ENCODE measurements at regions not wholly inside any gene's neighbourhood (a gene's known extent, or its start where the extent isn't known, plus 50 kb on each side); places are given as distances from the start of the nearest gene placed in this dataset.

GRCh38 chr1:218891577-218891976 lies 282.1 kb upstream of the LYPLAL1 start:
- Histone ChIP-seq H3K27me3 (ENCODE audit: control insufficient read depth in 1 of 2, insufficient read depth in 2 of 2, low read length in 2 of 2) (no peaks in the 10 kb centered on the region), H3K4me3 (replicated peaks in 1 of 3; ENCODE audit: insufficient read depth in 1 of 3, low read depth in 2 of 3, low read length in 3 of 3) (no peak overlapping the region), H3K4me1 (ENCODE audit: insufficient read depth, low read length) (no peaks in the 10 kb centered on the region), H2AFZ (ENCODE audit: low read length) (no peak overlapping the region), H3K27ac (ENCODE audit: extremely low read length, insufficient read depth, low read length) (no peak overlapping the region), H4K20me1 (ENCODE audit: insufficient read depth, low read length) (no peaks in the 10 kb centered on the region), H3K4me2 (ENCODE audit: low read depth, low read length) (no peak overlapping the region), H3K9me3 (ENCODE audit: low read length) (no peaks in the 10 kb centered on the region), H3K9ac (ENCODE audit: insufficient read depth, low read depth, low read length) (no peak overlapping the region), H3K79me2 (ENCODE audit: insufficient read depth, low read length) (no peaks in the 10 kb centered on the region), H3K36me3 (replicated peaks in 1 of 2; ENCODE audit: control insufficient read depth in 1 of 2, insufficient read depth in 2 of 2, low read length in 2 of 2) (no peaks in the 10 kb centered on the region)
- BruUV-seq (replicated peaks) = no TSS peak
- FAIRE-seq = no peak
- intact Hi-C loops (cut with micrococcal nuclease; ENCODE audit: unreplicated experiment) = no loop called here
- CTCF ChIA-PET (ENCODE audit: low intra/inter-chr PET ratio, low total read pairs) = no interaction called here
- DNase-seq (ENCODE audit: low spot score) = no peak
- no peak for ATAC-seq
- WGBS (ENCODE audit: low lambda C conversion rate) = 38% methylated on average over 5 of the region's 5 CpGs
- POLR2A ChIA-PET = no interaction called here
- in situ Hi-C loops (cut with HindIII; ENCODE audit: extremely low pct_ligation_motif_present, low pct_unique_long_range_greater_than_20kb) = no loop called here
- TF ChIP-seq, protein P1, sequence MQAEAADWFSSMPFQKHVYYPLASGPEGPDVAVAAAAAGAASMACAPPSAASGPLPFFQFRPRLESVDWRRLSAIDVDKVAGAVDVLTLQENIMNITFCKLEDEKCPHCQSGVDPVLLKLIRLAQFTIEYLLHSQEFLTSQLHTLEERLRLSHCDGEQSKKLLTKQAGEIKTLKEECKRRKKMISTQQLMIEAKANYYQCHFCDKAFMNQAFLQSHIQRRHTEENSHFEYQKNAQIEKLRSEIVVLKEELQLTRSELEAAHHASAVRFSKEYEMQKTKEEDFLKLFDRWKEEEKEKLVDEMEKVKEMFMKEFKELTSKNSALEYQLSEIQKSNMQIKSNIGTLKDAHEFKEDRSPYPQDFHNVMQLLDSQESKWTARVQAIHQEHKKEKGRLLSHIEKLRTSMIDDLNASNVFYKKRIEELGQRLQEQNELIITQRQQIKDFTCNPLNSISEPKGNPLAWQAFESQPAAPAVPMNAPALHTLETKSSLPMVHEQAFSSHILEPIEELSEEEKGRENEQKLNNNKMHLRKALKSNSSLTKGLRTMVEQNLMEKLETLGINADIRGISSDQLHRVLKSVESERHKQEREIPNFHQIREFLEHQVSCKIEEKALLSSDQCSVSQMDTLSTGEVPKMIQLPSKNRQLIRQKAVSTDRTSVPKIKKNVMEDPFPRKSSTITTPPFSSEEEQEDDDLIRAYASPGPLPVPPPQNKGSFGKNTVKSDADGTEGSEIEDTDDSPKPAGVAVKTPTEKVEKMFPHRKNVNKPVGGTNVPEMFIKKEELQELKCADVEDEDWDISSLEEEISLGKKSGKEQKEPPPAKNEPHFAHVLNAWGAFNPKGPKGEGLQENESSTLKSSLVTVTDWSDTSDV (CRISPR knock-in tag; IDR thresholded peaks at IDR 0.05) = no peak
- TF ChIP-seq TAF15 (IDR thresholded peaks at IDR 0.05; ENCODE audit: low read depth, low read length, poor library complexity, severe bottlenecking) = no peak
- TF ChIP-seq SMARCE1 (IDR thresholded peaks at IDR 0.05; ENCODE audit: borderline replicate concordance) = no peak
- TF ChIP-seq ZNF616 (CRISPR knock-in tag; IDR thresholded peaks at IDR 0.05; ENCODE audit: low read depth) = no peak
- no peak for TF ChIP-seq ZNF652 (CRISPR knock-in tag; IDR thresholded peaks at IDR 0.05; ENCODE audit: borderline replicate concordance, low read depth)
- no peak for TF ChIP-seq FOXK1 (CRISPR knock-in tag; IDR thresholded peaks at IDR 0.05; ENCODE audit: borderline replicate concordance, low read depth)
- TF ChIP-seq, protein P2, sequence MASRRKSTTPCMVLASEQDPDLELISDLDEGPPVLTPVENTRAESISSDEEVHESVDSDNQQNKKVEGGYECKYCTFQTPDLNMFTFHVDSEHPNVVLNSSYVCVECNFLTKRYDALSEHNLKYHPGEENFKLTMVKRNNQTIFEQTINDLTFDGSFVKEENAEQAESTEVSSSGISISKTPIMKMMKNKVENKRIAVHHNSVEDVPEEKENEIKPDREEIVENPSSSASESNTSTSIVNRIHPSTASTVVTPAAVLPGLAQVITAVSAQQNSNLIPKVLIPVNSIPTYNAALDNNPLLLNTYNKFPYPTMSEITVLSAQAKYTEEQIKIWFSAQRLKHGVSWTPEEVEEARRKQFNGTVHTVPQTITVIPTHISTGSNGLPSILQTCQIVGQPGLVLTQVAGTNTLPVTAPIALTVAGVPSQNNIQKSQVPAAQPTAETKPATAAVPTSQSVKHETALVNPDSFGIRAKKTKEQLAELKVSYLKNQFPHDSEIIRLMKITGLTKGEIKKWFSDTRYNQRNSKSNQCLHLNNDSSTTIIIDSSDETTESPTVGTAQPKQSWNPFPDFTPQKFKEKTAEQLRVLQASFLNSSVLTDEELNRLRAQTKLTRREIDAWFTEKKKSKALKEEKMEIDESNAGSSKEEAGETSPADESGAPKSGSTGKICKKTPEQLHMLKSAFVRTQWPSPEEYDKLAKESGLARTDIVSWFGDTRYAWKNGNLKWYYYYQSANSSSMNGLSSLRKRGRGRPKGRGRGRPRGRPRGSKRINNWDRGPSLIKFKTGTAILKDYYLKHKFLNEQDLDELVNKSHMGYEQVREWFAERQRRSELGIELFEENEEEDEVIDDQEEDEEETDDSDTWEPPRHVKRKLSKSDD (CRISPR knock-in tag; IDR thresholded peaks at IDR 0.05; ENCODE audit: low read depth) = no peak
- no peak for TF ChIP-seq PRDM15 (CRISPR knock-in tag; IDR thresholded peaks at IDR 0.05)
- TF ChIP-seq ZMYM3 (CRISPR knock-in tag; IDR thresholded peaks at IDR 0.05) = no peak
- TF ChIP-seq FOXO4 (CRISPR knock-in tag; conservative IDR thresholded peaks at IDR 0.05) = no peak
- TF ChIP-seq HDAC6 (IDR thresholded peaks at IDR 0.05; ENCODE audit: low read depth, low read length) = no peak
- no peak for TF ChIP-seq NR0B2 (CRISPR knock-in tag; IDR thresholded peaks at IDR 0.05)
- TF ChIP-seq ZBTB20 (CRISPR knock-in tag; IDR thresholded peaks at IDR 0.05; ENCODE audit: borderline replicate concordance, low read depth) = no peak

All from HepG2 (cell line).